NCI-H187 (cell line): ENCODE measurements at regions not wholly inside any gene's neighbourhood (a gene's known extent, or its start where the extent isn't known, plus 50 kb on each side); places are given as distances from the start of the nearest gene placed in this dataset.

ENCODE experiments used
- DNase-seq, 2 experiments: peaks; one replicate each; lab custom pipeline; 2025; lab: John Stamatoyannopoulos, UW

GRCh38 chr10:75347186-75347585 is 54.4 kb downstream of the ZNF503 start:
- DNase-seq: no peak

DNA sequence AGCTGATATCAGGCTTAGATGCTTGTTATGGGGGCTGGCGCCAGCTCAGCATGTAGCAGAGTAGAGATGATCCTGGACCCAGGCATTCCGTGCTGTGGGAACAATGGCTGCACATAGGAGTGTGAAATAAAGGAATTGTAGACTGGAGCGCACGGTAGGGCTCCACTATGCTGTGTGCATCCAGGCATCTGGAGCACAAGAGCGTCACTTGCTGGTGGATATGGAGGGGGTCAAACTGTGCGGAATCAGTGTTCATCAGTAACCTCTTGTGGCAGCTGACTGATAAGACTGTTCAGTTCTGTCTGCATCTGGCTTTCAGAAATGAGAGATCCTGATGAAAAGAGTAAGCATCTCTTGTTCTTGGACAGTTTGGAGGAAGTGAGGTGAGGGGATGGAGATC is 55.8 kb downstream of the ZNF503 start:
- DNase-seq: no peak

GRCh38 chr10:75344170-75344569 is 57.4 kb downstream of the ZNF503 start:
- no peak for DNase-seq

DNA sequence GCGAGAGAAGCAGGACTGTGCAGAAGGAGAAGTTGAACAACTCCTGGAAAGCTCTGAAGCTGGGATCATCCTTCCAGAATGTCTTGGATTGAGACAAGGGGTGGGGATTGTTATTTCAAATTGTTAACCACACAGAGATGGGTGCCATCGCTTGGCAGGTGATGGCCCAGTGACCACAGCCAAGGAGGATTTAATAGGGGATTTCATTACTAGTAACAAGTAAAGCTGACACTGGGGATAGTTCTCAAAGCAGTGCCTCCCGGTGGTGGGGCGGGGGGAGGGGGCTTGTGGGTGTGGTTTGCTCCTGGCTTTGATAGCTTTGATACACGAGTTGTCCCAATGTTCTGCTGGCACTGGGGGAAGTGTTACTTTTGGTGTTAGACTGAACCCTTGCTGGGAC is 59.2 kb downstream of the ZNF503 start:
- no peak for DNase-seq

DNA sequence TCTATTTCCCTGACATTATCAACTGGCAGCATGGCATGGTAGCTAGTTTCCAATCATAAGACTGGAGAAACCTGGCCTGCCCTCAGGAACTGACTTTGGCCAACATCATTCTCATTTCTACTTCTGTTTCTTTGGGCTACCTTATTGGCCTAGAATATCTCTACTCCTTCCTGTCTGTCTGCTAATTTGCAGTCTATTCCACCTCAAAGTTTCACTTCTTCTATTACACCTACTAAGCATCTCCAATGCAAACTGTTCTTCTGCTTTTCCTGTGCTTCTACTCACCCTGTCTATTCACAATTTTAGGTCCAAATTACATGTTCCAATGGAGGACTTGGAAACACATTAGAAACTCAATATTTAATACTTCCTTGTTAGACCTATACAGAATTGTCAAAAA is 65.6 kb downstream of the ZNF503 start:
- no peak for DNase-seq

GRCh38 chr10:75335191-75335590 is 66.4 kb downstream of the ZNF503 start:
- DNase-seq: no peak

DNA sequence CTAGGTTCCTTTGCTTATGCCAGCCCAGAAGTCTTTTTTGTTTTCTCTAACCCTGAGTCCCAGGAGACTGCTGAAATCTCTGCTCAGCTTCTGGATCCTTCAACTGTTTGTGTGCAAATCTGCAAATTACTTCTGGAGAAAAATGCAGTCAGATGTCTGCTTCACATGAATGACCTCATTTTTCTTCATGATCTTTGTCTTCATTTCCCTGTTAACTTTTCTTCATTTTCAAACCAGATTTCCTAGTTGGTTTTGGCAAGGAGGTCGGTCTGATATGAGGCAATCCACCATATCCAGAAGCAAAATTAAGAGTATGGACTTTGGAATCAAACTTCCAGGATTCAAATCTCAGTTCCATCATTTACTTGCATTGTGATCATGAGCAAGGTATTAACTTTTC is 66.8 kb downstream of the ZNF503 start:
- no peak for DNase-seq

DNA sequence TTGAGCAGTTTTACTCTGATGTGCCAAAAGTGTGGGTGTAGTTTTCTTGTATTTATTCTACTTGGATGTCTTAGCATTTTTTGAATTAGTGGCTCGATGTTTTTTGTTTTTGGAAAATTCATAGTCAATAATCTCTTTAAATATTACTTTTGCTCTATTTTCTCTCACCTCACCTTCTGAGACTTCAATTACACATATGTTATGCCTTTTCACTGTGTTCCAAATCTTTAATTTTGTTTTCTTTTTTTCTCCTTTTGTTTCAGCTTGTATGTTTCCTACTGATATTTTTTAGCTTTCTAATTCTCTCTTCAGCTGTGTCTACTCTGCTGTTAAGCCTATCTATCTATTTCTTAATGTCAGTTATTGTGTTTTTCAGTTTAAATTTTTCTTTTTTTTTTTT is 69.5 kb downstream of the ZNF503 start:
- DNase-seq: no peak

DNA sequence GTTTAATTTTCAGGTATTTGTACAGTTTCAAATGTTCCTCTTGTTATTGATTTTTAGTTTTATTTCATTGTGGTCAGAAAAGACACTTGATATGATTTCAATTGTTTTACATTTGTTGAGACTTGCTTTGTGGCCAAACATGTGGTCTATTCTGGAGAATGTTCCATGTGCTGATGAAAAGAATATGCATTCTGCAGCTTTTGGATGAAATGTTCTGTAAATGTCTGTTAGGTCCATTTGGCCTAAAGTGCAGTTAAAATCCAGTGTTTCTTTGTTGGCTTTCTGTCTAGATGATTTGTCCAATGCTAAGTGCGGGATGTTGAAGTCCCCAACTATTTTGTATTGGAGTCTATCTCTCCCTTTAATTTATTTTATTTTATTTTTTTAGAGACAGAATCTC is 70.5 kb downstream of the ZNF503 start:
- no peak for DNase-seq

DNA sequence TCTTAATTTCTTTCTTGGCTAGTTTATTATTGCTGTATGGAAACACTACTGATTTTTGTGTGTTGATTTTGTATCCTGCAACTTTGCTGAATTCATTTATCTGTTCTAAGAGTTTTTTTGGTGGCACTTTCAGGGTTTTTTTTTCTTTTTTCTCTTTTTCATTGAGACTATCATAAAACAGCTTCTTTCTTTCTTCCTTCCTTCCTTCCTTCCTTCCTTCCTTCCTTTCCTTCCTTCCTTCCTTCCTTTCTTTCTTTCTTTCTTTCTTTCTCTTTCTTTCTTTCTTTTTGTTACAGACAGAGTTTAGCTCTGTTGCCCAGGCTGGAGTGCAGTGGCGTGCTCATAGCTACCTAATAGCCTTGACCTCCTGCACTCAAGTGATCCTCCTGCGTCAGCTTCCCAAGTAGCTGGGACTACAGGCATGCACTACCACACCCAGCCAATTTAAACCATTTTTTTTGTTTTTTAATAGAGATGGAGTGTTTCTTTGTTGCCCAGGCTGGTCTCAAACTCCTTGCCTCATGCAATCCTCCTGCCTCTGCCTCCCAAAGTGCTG is 72.3 kb downstream of the ZNF503 start:
- no peak for DNase-seq

- no peak for DNase-seq
Observed at GRCh38 chr10:75326306-75326705, 75.3 kb downstream of the ZNF503 start.

DNA sequence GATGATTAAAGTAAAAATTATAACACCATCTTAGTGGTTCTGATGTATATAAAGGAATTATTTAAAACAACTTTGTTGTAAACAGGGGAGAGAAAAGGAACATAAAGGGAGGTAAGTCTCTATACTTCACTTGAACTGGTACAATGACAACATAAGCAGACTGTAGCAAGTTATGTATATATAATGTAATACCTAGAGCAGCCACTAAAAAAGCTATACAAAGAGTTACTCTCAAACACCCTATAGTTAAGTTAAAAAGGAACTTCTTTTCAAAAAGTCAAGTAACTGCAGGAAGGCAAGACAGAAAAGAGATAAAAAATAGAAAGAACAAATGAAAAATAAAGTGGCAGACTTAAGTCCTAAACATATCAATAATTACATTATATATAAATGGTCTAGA is 82.3 kb downstream of the ZNF503 start:
- DNase-seq: no peak

- DNase-seq: no peak
Observed at GRCh38 chr10:75314570-75314969, 78.8 kb upstream of the COMTD1 start.

GRCh38 chr10:75312440-75312839 is 76.7 kb upstream of the COMTD1 start:
- DNase-seq: no peak

GRCh38 chr10:75305675-75306074 is 69.9 kb upstream of the COMTD1 start:
- no peak for DNase-seq

DNA sequence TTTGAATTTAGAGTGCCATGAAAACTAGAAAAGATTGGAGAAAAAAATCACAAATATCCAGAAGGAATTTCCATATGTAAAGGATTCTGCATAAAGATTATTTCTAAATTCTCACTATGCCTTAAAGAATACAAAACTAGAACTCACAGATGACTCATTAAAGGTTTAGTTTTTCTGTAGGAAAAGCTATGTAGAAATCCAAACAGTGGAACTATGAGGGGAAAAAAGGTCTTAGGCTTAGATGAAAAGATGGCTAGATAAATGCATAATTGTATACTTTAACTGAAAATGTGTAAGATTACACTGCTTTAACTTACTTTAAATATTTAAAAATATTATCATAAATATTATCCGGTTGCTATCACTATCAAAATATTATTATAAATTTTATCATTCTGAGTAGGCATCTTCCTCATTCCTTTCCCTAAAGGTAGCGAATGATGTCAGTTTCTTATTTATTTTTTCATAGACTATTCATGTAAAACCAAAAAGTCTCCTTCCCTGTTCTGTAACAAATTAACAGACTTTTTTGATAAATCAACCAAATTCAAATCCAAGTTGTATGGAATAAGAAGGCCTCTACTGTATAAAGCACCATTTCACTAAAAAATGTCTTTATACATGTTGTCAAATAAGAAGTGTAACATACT is 69.1 kb upstream of the COMTD1 start:
- DNase-seq: no peak

- no peak for DNase-seq
Observed at GRCh38 chr10:75304313-75304712, 68.6 kb upstream of the COMTD1 start.

- no peak for DNase-seq
Observed at GRCh38 chr10:75303045-75303777, 67.5 kb upstream of the COMTD1 start.

GRCh38 chr10:75302029-75302428 is 66.3 kb upstream of the COMTD1 start:
- no peak for DNase-seq

DNA sequence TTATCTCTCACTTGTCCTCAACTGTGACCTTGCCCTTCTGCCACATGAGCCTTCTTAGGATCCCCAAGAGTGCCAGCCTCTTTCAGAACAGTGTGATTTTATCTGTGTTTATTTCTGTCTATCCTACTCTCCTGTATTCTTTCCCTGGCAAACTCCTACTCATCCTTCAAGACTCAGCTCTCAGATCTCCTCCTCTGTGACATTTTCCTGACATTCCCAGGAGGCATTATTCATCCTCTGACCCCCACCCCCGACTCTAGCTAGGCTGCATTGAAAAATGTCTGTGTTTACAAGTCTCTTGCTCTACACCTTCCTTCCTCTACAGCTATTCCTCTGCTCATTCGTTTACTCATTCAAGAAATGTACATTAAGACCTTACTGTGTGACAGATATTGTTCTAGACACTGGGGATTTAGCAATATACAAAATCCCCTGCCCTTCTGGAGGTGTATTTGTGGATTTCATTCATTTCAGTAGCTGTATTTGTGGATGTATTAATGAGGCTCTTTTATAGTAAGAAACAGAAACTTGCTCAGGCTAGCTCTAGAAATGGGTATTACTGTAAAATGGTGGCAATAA is 61.4 kb upstream of the COMTD1 start:
- no peak for DNase-seq

DNA sequence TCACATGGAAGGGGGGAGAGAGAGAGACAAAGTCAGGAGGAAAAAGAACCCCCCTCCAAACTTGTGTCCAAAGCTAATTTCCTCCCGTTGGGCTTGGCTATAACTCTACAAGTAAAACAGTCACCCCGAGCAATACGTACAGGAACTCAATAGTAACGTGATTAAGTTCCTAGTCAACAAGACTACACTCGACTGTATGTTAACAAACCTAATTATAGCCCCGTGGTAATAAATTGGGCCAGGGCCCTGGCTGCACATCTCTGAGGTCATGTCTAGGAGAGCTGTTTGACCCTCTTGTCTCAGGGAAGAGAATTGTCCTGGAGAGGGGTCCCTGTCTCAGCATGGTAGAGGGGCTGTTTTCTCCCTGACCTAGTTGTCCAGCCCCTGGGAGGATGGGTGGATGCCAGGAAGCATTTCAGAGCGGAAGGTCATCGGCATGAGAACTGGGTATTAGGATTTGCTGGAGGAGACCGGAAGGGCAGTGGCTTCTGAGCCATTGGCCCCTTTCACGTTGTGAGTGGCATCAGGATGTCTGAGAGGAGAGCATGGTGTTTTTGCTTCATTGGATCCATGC is 60.2 kb upstream of the COMTD1 start:
- no peak for DNase-seq

GRCh38 chr10:75294866-75295701 is 59.3 kb upstream of the COMTD1 start:
- peak in 1 of 2 experiments; percentile 40 for DNase-seq
